HK-2 (cell line): ENCODE measurements at regions not wholly inside any gene's neighbourhood (a gene's known extent, or its start where the extent isn't known, plus 50 kb on each side); places are given as distances from the start of the nearest gene placed in this dataset.
"Not testable (repeated sequence)": the region's sequence is repeated elsewhere in the genome, so short reads cannot be mapped to it uniquely, and the experiment has no call there.

Experiments used
- DNase-seq: peaks from one replicate; pipeline ENCODE4 v3.0.0-alpha.2; 2018; ENCODE audit not compliant: unreplicated experiment

DNA sequence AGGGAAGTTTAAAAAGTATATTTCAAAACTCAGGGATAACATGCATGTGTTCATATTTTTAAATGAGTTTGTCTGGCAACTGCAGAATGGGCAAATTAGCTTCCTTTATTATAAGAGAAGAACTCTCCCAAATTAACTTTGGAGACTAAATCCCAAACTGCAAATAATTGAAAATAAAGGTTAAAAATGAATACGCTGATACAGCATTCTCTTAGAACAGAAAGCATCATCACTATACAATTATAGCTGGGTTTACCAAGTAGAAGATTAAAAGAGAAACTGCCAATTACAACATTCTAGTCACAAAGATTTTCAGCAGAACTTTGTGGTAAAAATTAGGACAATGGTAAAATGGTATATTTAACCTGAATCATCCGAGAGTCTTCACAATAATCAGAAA, 73.3 kb downstream of the OLFM4 start:
- DNase-seq = no peak

DNA sequence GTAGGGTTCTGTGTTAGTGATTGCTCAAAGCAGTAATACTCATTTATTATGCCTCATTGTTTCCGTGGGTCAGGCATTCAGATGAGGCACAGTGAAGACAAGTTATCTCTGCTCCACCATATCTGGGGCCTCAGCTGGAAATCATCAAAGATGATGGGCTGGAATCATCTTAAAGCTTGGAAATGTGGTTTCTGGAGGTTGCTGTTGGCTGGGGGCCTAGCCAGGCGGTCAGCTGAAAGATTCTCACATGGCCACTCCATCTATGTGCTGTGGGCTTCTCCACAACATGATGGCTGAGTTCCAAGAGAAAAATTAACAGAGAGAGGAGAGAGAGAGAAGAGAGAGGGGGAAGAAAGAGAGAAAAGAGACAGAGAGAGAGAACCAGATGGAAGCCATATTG, 75.5 kb downstream of the OLFM4 start:
- no peak for DNase-seq

DNA sequence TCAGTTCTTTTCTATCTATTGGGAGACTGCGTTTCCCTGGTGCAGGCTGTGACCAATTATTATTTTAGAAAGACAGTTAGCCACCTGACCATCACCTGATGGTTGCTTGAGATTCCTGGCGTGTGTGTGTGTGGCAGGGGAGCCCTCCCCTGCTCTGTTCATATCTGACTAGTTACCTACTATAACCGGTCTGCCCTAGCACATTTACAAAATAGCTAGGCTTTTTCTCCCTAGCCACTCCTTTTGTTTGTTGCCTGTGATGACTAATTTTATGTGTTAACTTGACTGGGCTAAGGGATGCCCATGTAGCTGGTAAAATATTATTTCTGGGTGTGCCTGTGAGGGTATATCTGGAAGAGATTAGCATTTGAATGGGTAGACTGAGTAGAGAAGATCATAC, 76.9 kb downstream of the OLFM4 start:
- no peak for DNase-seq

DNA sequence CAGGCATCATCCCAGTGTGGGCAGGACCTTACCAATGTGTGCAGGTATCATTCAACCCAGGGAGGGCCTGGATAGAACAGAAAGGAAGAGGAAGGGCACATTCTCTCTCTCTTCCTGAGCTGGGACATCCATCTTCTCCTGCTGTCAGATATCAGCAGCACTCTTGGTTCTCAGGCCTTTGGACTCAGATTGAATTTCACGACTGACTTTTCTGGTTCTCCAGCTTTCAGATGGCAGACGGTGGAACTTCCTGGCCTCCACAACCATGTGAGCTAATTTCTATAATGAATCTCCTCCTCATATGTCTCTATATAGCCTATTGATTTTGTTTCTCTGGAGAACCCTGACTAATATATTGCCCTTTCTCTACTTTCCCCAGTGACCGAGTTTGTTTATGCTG, 77.3 kb downstream of the OLFM4 start:
- DNase-seq = no peak

DNA sequence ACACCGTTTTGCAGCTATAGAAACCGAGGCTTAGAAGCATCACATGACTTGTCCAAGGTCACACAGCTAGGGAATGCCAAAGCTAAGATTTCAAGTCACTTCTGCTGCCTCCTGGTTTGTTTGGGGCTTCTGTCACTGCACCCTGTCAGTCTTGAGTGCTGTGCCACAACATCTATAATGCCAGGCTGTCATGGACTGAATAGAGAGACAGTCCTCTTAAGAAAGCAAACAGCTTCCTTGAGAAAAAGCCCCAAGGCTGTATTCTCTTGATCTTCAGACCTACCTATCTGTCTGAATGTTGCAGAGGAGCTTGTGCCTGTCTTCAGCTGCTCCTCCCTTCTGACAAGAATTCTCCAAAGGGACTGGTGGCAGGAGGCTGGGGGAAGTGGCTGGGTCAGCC, 81.6 kb downstream of the OLFM4 start:
- DNase-seq = no peak

DNA sequence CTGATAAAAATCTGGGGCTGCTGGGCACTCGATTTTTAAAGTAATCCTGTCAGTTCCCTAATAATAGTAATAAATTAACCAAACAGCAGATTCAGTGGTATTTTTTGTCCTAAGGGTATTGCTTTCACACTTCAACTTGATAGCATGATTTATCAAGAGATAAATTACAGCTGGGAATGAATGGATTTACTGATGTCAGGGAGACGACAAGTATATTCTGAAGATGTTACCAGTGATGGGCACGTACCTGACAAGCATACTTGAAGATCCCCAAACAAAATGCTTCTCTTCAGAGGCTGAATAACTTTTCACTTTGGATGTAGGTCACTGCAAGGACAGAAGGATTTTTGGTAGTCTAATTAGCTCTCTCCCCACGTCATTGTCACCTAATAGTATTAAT, 82.0 kb downstream of the OLFM4 start:
- DNase-seq = no peak

DNA sequence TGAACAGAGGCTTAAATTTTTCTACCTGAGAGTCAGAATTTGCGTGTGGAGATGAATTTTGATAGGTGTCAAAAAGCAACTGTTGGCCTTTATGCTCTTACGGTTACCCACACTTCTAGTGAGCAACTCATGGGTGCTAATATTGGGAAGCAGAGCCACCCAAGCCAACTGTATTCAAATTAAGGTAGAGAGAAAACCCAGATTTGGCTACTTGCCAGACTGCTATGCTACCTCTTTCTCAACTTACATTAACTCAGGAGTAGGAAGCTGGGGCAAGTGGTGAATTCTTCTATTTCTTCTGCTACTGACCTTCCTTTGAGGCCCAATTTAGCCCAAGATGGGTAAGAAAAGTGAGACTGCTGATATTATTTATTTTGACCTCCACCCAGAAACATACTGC, 83.9 kb downstream of the OLFM4 start:
- DNase-seq = no peak

DNA sequence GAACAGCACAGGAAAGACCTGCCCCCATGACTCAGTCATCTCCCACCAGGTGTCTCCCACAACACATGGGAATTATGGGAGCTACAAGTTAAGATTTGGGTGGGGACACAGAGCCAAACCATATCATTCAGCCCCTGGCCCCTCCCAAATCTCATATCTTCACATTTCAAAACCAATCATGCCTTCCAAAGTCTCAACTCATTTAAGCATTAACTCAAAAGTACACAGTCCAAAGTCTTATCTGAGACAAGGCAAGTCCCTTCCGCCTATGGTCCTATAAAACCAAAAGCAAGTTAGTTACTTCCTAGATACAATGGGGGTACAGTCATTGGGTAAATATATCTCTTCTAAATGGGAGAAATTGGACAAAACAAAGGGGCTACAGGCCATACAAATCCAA, 88.4 kb downstream of the OLFM4 start:
- not testable (repeated sequence) for DNase-seq

DNA sequence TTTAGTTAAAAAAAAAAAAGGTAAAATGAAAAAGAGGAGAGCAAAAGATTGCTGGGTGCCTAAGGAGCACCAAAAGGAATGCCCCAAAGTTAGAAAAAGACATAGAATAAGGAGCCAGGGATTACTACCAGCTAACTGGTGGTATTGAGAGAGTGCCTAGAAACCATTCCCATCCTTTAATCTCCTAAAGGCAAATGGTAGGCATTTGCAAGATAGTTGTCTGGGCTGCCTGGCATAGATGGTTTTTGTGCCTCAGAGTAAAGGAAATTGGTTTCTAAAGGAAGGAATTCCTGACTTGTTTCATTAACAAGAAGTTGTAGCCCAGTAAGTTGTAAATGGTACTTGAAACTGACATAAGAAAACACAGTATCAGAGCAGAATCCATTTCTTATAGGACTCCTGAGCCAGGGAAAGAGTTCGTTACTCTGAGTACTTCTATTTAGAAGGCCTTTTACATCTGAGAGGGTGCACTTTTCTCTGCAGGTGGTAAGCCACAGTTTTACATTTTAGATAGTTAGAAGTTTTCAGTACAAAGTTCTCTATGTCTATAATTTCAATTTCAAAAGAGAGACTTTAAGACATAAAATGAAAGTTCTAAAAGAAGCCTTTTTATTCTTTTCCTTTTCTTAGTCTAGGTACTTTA, 92.6 kb downstream of the OLFM4 start:
- DNase-seq = no peak

DNA sequence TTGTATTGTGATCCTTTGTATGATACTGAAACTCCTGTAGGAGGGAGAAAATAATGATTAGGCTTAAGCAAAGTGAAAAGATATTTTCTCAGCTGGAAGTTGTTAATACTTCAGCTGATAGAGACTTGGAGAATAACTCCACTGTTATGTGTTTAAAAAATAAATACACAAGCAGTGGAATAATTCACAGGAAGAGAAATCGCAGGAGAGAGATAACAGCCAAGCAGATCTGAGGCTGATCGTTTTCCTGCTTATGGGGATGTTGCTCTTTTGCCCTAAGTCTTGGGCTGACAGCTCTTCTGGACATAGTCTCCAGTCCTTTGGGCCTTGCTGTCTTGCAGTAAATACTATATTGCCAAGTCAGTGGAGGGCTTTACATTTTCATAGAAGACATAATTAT, 93.3 kb downstream of the OLFM4 start:
- no peak for DNase-seq

DNA sequence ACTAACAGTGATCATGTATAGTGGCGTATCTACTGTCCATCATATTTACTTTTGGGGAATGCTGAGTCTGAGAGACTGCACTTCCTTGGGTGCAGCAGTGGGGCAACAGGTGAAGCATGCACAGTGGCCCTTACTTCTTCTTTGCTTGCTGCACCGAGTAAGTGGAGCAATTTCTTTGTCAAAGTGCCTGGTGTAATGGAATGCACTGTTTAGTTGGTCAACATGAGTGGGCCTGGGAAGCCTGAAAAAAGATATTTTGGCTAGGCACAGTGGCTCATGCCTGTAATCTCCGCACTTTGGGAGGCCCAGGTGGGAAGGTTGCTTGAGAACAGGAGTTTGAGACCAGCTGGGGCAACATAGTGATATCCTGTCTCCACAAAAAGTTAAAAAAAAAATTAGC, 94.9 kb downstream of the OLFM4 start:
- DNase-seq = no peak

DNA sequence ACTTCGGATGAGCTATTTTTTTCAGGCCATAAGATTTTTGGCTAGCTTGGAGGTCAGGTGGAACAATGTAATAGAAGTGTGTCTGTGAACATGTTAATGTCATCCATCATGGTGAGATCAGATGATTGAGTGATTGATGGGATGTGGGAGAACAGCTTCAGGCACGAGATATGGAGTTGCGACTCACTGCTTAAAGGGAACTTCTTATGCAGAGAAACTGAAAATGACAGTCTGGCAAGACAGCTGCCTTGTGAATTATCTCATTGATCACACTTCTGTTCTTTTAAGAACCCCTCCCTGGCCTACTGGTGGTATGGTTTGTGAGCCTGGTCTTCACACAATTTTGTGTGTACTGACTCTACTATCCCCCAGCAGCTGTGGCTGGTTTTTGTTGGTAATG, 96.0 kb downstream of the OLFM4 start:
- no peak for DNase-seq

DNA sequence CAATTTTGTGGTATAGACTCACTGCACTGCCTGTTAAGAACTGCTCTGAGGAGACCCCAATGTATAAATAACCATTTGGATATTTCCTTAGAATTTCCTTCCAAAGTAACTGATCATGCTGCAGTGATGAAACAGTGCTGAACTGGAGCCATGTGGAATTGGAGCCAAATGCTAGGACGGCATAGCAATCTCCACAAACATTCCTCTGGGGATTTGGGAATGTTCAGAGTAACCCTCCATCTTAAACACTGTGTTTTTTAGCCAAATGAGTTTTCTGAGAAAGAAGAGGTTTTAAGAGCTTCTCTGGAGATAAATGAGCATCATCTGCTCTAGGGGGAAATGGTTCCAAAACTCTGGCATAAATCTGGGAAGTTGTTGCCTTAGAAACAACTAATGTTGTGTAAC, 98.2 kb downstream of the OLFM4 start:
- no peak for DNase-seq

DNA sequence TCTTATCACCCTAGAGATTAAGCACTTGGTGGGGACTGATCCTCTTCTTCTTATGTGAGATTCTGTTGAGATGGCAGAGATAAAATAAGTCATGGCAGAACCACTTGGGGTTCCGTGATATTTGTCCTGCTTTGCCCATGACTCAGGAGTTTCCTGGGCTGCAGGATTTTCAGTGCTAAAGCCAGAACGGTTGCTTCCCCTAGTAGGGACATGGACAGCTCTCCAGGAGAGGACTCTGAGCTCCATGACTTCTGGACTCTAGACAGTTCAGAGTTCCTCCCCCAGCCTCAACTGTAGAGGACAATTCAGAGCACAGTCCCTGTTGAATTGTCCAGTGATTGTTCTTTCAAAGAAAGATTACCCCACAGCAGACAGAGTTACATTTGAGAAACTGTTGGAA, 98.8 kb downstream of the OLFM4 start:
- DNase-seq = no peak

DNA sequence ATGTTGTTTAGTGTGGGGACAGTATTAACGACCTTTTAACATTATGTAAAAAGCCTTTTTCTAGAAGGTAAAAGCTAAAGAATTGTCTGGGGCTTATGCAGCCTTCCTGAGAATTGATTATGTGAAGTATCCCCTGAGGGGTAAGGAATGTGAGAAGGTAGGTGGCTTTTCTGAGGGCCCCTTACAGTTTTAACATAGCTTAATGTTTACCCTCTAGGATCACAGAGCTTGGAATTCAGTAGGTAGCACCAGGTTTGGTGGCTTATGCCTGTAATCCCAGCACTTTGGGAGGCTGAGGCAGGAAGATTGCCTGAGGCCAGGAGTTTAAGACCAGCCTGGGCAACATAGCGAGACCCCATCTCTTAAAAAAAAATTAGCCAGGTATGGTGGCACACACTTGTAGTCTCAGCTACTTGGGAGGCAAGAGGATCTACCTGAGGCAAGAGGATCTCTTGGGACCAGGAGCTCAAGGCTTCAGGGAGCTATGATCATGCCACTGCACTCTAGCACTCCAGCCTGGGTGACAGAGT, 101.3 kb downstream of the OLFM4 start:
- DNase-seq = no peak

DNA sequence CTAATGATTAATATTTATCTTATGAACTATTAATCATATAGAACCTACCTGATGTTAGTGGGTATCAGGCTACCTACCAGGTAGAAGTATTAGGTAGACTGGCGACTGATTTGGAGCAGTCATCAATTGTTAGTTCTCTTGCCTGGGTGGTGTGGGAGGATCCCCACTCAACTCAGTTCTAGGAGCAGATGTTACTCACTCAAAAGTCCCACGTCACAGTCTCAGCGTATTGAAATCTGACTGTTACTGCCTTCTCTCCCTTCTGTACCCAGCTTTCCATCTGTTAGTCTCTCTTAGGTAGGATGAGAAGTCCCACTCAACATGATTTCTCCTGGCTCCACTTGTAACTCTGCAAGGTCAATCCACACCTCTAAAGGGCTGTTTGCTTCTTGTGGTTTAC, 102.7 kb downstream of the OLFM4 start:
- no peak for DNase-seq

DNA sequence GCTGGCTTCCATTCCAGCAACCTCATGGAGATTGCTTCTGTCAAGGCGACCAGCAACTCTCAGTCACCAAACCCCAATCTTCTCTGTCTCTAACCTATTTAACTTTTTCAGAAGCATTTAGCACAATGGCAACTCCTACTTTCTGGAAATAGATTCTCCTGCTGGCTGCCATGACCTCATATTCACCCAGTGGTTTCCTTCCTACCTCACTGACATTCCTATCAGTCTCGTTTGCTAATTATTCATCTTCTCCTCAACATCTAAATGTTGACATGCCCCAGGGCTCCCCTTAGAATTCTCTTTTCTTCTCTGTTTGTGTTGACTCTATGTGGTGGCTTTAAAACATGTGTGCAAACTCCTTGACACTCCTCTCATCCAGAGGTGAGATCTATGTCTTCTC, 106.7 kb downstream of the OLFM4 start:
- no peak for DNase-seq

DNA sequence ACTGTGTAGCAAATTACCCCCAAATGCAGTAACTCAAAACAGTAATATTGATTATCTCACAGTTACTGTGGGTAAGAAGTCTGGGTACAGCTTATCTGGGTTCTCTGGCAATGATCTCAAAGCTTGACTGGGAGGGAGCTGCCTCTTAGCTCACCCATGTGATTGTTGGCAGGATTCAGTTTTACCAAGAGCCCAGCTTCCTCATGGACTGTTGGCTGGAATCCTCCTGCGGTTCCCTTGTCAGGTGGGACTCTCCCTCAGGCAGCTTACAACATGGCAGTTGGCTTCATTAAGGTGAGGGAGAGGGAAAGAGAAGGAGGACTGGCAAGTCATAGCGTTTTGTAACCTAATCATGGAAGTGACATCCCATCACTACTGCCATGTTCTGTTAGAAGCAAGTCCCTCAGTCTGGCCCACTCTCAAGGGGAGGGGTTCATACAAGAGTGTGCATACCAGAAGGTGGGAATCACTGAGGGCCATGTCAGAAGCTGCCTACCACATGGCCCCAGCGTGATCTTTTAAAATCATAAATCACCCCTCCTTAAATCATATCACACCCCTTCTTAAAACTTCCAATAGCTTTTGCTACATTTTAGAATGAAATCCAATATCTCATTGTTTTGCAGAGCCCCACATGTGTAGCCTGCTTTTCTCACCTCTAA, 108.1 kb downstream of the OLFM4 start:
- DNase-seq = no peak

DNA sequence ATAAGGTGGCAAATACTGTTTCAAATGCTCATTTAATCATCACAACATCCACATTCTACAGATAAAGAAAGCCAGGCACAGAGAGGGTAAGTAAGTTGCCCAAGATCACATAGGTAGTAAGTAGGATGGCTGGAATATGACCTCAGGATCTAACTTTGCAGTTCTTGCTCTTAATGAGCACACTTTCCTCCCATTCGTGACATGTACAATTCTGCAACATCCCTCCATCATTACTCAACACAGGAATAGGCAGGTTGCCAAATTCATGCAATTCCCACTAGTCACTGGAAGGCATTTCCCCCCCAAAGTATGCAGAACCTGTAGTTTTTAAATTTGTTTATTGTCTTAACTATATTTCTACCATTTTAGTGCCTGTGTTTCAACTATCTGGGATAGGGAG, 109.2 kb downstream of the OLFM4 start:
- DNase-seq = no peak

DNA sequence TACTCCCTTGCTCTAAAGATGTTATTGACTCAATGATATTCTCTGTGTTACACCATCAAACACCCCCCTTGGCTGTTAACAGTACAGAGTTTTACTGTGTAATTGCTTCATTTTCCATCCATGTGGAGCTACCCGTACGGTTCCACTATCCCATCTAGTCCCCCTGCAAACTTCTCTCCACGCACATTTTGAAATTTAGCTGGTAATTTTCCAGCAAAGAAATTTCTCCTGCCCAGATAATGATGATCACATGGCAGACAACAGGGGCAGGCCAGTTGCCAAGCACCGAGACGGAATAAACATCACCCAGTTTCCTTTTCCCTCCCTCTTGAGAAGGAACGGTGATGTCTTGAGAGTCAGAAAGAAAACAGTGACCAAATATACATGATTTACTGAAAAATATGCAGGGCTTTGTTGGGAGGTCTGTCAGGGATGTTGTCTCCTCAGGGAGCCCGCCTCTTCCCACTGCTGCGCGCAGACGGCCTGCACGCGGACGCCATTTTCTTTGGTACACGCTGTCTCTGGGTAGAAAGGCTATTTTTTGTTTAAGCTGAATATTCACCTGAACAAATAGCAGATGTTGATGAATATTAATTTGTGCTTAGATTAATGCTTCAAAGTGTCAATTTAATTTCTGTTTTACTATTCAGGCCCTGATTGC, 109.9 kb downstream of the OLFM4 start:
- no peak for DNase-seq

DNA sequence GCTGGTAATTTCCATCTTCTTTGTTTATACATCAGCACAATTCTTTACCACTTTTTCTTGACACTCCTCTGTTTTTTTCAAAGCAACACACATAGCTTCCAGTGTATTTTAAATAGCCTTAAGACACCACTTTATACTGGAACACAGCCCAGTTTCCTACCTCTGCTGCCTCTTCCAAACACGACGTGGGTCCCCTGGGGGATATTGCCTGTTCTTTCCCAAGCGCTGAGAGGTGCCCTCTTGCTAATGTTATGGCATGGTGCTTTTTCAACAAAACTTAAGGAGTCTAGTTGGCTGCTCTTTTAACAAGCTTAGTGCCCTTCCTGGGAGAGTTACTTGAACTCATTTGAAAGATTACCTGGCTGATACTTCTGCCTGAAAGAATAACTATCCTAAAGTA, 112.7 kb downstream of the OLFM4 start:
- no peak for DNase-seq

DNA sequence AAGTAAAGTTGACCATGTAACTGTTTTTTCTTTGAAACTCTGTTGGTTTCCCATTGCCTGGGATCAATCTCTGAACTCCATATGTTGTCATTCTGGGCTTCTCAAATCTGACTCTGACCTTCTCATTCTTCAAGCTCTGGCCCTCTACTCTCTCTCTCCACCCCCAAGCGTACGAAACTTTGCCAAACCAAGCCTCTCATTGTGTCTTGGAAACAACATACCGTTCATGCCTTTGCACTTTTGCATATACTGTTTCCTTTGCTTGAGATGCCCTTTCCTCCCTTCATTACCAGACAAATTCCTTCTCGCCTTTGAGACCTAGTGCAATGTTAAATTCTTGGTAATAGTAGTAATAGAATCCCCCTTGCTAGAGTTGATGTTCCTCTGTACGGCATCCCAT, 113.7 kb downstream of the OLFM4 start:
- DNase-seq = no peak

DNA sequence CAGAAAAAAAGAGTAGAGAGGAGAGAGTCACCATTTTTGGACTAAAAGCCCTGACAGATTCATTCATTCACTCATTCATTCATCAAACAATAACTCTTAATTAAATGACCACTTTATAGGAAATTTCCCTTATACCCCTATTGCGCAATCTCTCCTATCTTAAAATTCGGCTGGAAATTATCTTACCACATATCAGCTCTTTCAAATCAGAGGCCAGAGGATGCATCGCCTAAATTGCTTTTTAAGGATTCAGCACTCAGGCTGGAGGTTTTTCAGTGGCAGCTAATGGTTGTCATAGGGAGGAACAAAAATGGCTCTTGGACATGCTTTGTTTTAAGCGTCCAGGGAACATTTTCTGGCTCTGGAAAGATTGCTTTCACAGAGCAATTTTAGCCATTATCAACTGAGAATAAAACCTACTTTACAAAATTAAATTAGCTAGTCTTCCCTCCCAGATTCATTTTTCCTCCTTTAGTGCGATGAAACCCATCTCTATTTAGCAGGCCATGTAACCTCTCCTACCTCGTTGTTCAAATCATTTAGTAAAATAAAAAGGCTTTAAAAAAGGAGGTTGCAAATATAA, 115.2 kb downstream of the OLFM4 start:
- DNase-seq = no peak
